ENCODE measurements at regions not wholly inside any gene's neighbourhood (a gene's known extent, or its start where the extent isn't known, plus 50 kb on each side); places are given as distances from the start of the nearest gene placed in this dataset.
A peak's percentile ranks its signal among the peaks of the same experiment; 100 is the strongest.

GRCh38 chr11:69378303-69379141 is 84.6 kb downstream of the MYEOV start:
- TF ChIP-seq POLR2A (IDR thresholded peaks at IDR 0.05; ENCODE audit: borderline replicate concordance, extremely low read depth, insufficient read depth, insufficient read length): no peak
- no peak for TF ChIP-seq CTCF (IDR thresholded peaks at IDR 0.05 in 2 of 3, conservative IDR thresholded peaks at IDR 0.05 in 1 of 3; ENCODE audit: borderline replicate concordance in 1 of 3, insufficient read depth in 1 of 3, low read depth in 2 of 3, low read length in 2 of 3)
- no peak for TF ChIP-seq CEBPB (IDR thresholded peaks at IDR 0.05; ENCODE audit: low read depth)
- TF ChIP-seq EZH2 (IDR thresholded peaks at IDR 0.05): no peak
- TF ChIP-seq TCF7L2 (IDR thresholded peaks at IDR 0.05; ENCODE audit: borderline replicate concordance, extremely low read depth, insufficient read depth, insufficient read length): no peak
- peak; percentile 34 for TF ChIP-seq POLR2AphosphoS5 (IDR thresholded peaks at IDR 0.05; ENCODE audit: low read depth, low read length)
- TF ChIP-seq, protein P1, sequence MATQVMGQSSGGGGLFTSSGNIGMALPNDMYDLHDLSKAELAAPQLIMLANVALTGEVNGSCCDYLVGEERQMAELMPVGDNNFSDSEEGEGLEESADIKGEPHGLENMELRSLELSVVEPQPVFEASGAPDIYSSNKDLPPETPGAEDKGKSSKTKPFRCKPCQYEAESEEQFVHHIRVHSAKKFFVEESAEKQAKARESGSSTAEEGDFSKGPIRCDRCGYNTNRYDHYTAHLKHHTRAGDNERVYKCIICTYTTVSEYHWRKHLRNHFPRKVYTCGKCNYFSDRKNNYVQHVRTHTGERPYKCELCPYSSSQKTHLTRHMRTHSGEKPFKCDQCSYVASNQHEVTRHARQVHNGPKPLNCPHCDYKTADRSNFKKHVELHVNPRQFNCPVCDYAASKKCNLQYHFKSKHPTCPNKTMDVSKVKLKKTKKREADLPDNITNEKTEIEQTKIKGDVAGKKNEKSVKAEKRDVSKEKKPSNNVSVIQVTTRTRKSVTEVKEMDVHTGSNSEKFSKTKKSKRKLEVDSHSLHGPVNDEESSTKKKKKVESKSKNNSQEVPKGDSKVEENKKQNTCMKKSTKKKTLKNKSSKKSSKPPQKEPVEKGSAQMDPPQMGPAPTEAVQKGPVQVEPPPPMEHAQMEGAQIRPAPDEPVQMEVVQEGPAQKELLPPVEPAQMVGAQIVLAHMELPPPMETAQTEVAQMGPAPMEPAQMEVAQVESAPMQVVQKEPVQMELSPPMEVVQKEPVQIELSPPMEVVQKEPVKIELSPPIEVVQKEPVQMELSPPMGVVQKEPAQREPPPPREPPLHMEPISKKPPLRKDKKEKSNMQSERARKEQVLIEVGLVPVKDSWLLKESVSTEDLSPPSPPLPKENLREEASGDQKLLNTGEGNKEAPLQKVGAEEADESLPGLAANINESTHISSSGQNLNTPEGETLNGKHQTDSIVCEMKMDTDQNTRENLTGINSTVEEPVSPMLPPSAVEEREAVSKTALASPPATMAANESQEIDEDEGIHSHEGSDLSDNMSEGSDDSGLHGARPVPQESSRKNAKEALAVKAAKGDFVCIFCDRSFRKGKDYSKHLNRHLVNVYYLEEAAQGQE (IDR thresholded peaks at IDR 0.05; ENCODE audit: low read depth): no peak
